Colon (tissue), 2 donors: ENCODE measurements at regions not wholly inside any gene's neighbourhood (a gene's known extent, or its start where the extent isn't known, plus 50 kb on each side); places are given as distances from the start of the nearest gene placed in this dataset.
"Not testable (repeated sequence)": the region's sequence is repeated elsewhere in the genome, so short reads cannot be mapped to it uniquely, and the experiment has no call there.

ENCODE experiments used
- FAIRE-seq: peaks from 2 replicates; lab custom pipeline; 2012; peaks lifted over from hg19 to GRCh38; lab: Jason Lieb, UNC
- donor health status: control.
- donor health status: control.

- no peak for FAIRE-seq
Measured at GRCh38 chr1:244297087-244297486, 154.6 kb downstream of the ADSS2 start.

GRCh38 chr1:244297616-244298015 is 154.1 kb downstream of the ADSS2 start:
- FAIRE-seq = no peak

- not testable (repeated sequence) for FAIRE-seq
Measured at GRCh38 chr1:244300029-244300375, 151.7 kb downstream of the ADSS2 start.

GRCh38 chr1:244301595-244302130 is 150.0 kb downstream of the ADSS2 start:
- no peak for FAIRE-seq

GRCh38 chr1:244302876-244303609 is 148.7 kb downstream of the ADSS2 start:
- no peak for FAIRE-seq

- no peak for FAIRE-seq
Measured at GRCh38 chr1:244303610-244303969, 148.1 kb downstream of the ADSS2 start.

GRCh38 chr1:244304156-244304555 is 147.6 kb downstream of the ADSS2 start:
- no peak for FAIRE-seq

GRCh38 chr1:244304656-244305055 is 147.1 kb downstream of the ADSS2 start:
- FAIRE-seq = no peak

- FAIRE-seq = no peak
Measured at GRCh38 chr1:244305776-244306341, 145.8 kb downstream of the ADSS2 start.

- FAIRE-seq = no peak
Measured at GRCh38 chr1:244306544-244306943, 145.2 kb downstream of the ADSS2 start.

- not testable (repeated sequence) for FAIRE-seq
Measured at GRCh38 chr1:244309191-244309590, 142.5 kb downstream of the ADSS2 start.

GRCh38 chr1:244311784-244312532 is 139.8 kb downstream of the ADSS2 start:
- FAIRE-seq = no peak

GRCh38 chr1:244313346-244313745 is 138.4 kb downstream of the ADSS2 start:
- FAIRE-seq = no peak

- FAIRE-seq = no peak
Measured at GRCh38 chr1:244314921-244315559, 136.7 kb downstream of the ADSS2 start.

- no peak for FAIRE-seq
Measured at GRCh38 chr1:244315996-244316395, 135.7 kb downstream of the ADSS2 start.

GRCh38 chr1:244316407-244316806 is 135.3 kb downstream of the ADSS2 start:
- no peak for FAIRE-seq

- no peak for FAIRE-seq
Measured at GRCh38 chr1:244316986-244317655, 134.6 kb downstream of the ADSS2 start.

GRCh38 chr1:244318078-244318477 is 133.6 kb downstream of the ADSS2 start:
- no peak for FAIRE-seq

- no peak for FAIRE-seq
Measured at GRCh38 chr1:244318512-244318911, 133.2 kb downstream of the ADSS2 start.

GRCh38 chr1:244319283-244320132 is 132.2 kb downstream of the ADSS2 start:
- FAIRE-seq = no peak

GRCh38 chr1:244322181-244322580 is 129.5 kb downstream of the ADSS2 start:
- no peak for FAIRE-seq
